ENCODE measurements at regions not wholly inside any gene's neighbourhood (a gene's known extent, or its start where the extent isn't known, plus 50 kb on each side); places are given as distances from the start of the nearest gene placed in this dataset.

GRCh38 chr12:78455991-78456390 is 408.6 kb upstream of the SYT1 start:
- no peak for TF ChIP-seq CTCF (IDR thresholded peaks at IDR 0.05 in 8 of 11, conservative IDR thresholded peaks at IDR 0.05 in 3 of 11)
- TF ChIP-seq POLR2AphosphoS5 (IDR thresholded peaks at IDR 0.05), result no peak

Data from spleen (tissue), 7 donors.